ENCODE measurements at regions not wholly inside any gene's neighbourhood (a gene's known extent, or its start where the extent isn't known, plus 50 kb on each side); places are given as distances from the start of the nearest gene placed in this dataset.

GRCh38 chr5:126117044-126117443 is 306.2 kb upstream of the GRAMD2B start:
- TF ChIP-seq HMGXB4 (CRISPR knock-in tag; IDR thresholded peaks at IDR 0.05; ENCODE audit: borderline replicate concordance): no peak
- TF ChIP-seq CTCF (IDR thresholded peaks at IDR 0.05): no peak
- no peak for TF ChIP-seq ESRRA (IDR thresholded peaks at IDR 0.05; ENCODE audit: borderline replicate concordance, low read length)
- no peak for TF ChIP-seq NR3C1 (IDR thresholded peaks at IDR 0.05)
- TF ChIP-seq MAZ (IDR thresholded peaks at IDR 0.05; ENCODE audit: borderline replicate concordance, low read depth, low read length): no peak
- TF ChIP-seq ELK1 (IDR thresholded peaks at IDR 0.05; ENCODE audit: low read depth, low read length): no peak
- TF ChIP-seq MAX (IDR thresholded peaks at IDR 0.05): no peak
- TF ChIP-seq BCL3 (IDR thresholded peaks at IDR 0.05): no peak
- TF ChIP-seq TP53 (CRISPR knock-in tag; IDR thresholded peaks at IDR 0.05): no peak
- TF ChIP-seq POLR2A (IDR thresholded peaks at IDR 0.05; ENCODE audit: low read length): no peak
- no peak for TF ChIP-seq SMC3 (IDR thresholded peaks at IDR 0.05)
- no peak for TF ChIP-seq JUN (IDR thresholded peaks at IDR 0.05)
- no peak for TF ChIP-seq POLR2AphosphoS2 (conservative IDR thresholded peaks at IDR 0.05; ENCODE audit: low read length)
- no peak for TF ChIP-seq ZSCAN20 (CRISPR knock-in tag; IDR thresholded peaks at IDR 0.05)
